Effector memory CD8-positive, alpha-beta T cell (primary cell): ENCODE measurements at regions not wholly inside any gene's neighbourhood (a gene's known extent, or its start where the extent isn't known, plus 50 kb on each side); places are given as distances from the start of the nearest gene placed in this dataset.
A peak's percentile ranks its signal among the peaks of the same experiment; 100 is the strongest.

Source experiments
- ATAC-seq: fragments of 150-1000 bp; cut with Tn5 transposase; replicated peaks from 2 replicates; pipeline ENCODE4 v1.10.0; 2021; ENCODE audit warnings: mild to moderate bottlenecking, moderate library complexity
- DNase-seq, 3 experiments: peaks; one replicate each; pipeline ENCODE4 v3.0.0; 2021
- H3K27ac Mint-ChIP-seq, 2 donors: one replicate each; pipeline ENCODE4 v1.8.0; 2022; ENCODE audit warnings: mild to moderate bottlenecking in 2 of 2, mixed read lengths in 2 of 2, moderate library complexity in 2 of 2
- H3K27me3 Mint-ChIP-seq, 2 donors: one replicate each; pipeline ENCODE4 v1.8.0; 2022; ENCODE audit warnings: mixed read lengths in 2 of 2
- H3K36me3 Mint-ChIP-seq: one replicate; pipeline ENCODE4 v1.8.0; 2022; ENCODE audit warnings: mild to moderate bottlenecking, moderate library complexity, mixed read lengths; ENCODE audit not compliant: insufficient read depth
- H3K4me1 Mint-ChIP-seq, 2 donors: one replicate each; pipeline ENCODE4 v1.8.0; 2022; ENCODE audit warnings: low read depth in 2 of 2, mixed read lengths in 2 of 2
- H3K4me3 Mint-ChIP-seq, 2 donors: one replicate each; pipeline ENCODE4 v1.8.0; 2022; ENCODE audit warnings: mild to moderate bottlenecking in 2 of 2, mixed read lengths in 2 of 2, moderate library complexity in 2 of 2
- H3K9me3 Mint-ChIP-seq, 2 donors: one replicate each; pipeline ENCODE4 v1.8.0; 2022; ENCODE audit warnings: mixed read lengths in 2 of 2

DNA sequence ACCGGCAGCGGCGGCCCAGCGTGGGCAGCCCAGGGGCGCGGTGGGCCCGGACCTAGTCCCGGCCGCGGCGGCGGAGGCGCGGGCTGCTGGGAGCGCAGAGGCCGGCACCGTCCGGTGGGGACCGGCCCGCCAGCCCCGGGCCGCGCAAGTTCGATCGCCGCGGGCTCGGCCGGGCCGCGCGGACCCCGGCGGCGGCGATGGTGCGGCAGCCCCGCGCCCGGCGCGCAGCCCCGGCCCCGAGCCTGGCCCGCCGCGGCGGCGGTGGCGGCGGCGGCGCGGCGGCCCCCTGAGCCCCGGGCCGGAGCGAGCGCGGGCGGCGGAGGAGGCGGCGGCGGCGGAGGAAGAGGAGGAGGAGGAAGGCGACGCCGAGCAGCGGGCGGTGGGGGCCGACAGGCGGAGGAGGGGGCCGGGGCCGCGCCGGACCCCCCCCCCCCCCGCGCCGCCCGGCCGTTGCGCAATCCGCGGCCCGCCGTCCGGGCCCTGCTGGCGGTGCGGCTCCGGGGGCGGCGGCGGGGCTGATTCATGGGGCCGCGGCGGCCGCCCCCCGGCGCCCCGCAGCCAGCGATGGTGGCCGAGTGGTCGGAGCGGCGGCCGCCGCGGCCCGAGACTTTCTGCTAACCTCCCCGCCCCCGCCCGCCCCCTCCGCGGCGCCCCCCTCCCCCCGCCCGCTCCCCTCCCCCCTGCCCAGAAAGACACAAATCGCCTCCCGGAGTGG is 1251.9 kb downstream of the BRD1 start:
- H3K4me3 Mint-ChIP-seq, result no peak overlapping the region
- DNase-seq (no peak), ATAC-seq (no peak)
- H3K4me1 Mint-ChIP-seq, result peaks cover 0 to 2% of the 10 kb centered on the region in 2 donors
- H3K27ac Mint-ChIP-seq, result no peak overlapping the region
- H3K36me3 Mint-ChIP-seq, result peaks cover 6% of the 10 kb centered on the region
- peaks cover 1 to 5% of the 10 kb centered on the region in 2 donors for H3K9me3 Mint-ChIP-seq
- H3K27me3 Mint-ChIP-seq, result peaks cover 35 to 54% of the 10 kb centered on the region in 2 donors

DNA sequence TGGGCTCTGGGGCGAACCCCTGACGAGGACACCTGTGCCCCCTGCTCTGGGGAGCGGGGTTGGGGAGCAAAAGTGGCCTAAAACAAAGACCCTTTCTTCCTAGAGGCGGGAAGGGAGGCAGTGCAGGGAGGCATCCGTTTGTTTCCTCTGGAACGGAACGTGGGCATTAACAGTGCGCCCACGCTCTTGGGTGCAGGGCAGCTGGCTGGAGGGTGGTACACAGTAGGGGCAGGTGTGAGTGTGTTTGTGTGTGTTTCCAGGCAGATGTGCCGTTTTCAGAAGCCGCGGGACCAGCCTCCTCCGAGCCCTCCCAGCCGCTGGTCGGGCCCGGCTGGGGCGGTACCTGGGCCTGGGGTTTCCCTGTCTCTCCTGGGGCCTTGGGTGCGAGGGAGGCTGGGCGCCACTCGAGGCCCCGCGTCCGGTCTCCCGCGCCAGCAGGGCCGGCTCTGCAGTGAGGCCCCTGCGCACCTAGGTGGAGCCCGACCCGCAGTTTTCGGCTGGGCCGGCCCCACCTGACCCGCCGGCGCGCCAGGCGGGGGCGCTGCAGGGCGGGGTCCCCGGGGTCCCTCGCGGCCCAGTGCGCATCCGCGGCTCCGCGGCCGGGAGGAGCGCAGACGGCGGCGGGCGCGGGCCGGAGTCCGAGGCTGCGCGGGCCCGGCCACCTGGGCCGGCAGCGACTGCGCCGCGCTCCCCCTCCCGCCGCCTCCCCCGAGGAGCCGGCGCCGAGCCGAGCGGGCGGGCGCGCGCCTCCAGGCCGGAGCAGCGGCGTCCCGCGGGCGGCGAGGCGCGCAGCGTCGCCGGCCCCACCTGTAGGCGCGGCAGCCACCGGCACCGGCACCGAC is 1252.7 kb downstream of the BRD1 start:
- H3K4me3 Mint-ChIP-seq, result peak overlapping the region; percentile 57 to 62
- ATAC-seq, result no peak
- no peak overlapping the region for H3K27ac Mint-ChIP-seq
- DNase-seq, result no peak
- peaks cover 0 to 2% of the 10 kb centered on the region in 2 donors for H3K4me1 Mint-ChIP-seq
- peaks cover 7 to 9% of the 10 kb centered on the region in 2 donors for H3K9me3 Mint-ChIP-seq
- H3K27me3 Mint-ChIP-seq, result peaks cover 35 to 54% of the 10 kb centered on the region in 2 donors
- peaks cover 3% of the 10 kb centered on the region for H3K36me3 Mint-ChIP-seq

DNA sequence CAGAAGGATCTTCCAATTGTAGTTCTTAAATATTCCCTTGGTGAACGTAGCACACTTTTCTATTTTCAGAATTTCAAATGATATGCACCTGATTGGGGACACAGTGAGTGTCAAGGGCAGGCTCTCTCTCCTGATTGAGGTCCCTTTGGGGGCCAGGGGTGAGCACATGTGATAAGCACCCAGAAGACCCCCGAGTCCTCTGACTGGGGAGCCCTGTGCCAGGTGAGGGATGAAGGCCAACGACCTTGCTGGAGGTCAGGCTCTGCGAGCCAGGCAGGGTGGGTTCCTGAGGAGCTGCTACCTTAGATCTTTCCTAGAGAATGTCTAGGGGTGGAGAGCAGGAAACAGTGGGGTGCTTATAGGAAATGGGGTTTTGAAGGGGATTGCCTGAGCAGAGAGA is 1253.9 kb downstream of the BRD1 start:
- Mint-ChIP-seq H3K4me3 (no peak overlapping the region), H3K27ac (no peak overlapping the region), H3K27me3 (peaks cover 35 to 46% of the 10 kb centered on the region in 2 donors), H3K36me3 (peaks cover 3% of the 10 kb centered on the region), H3K9me3 (peaks cover 9 to 12% of the 10 kb centered on the region in 2 donors), H3K4me1 (peaks cover 0 to 2% of the 10 kb centered on the region in 2 donors)
- ATAC-seq (no peak), DNase-seq (no peak)

DNA sequence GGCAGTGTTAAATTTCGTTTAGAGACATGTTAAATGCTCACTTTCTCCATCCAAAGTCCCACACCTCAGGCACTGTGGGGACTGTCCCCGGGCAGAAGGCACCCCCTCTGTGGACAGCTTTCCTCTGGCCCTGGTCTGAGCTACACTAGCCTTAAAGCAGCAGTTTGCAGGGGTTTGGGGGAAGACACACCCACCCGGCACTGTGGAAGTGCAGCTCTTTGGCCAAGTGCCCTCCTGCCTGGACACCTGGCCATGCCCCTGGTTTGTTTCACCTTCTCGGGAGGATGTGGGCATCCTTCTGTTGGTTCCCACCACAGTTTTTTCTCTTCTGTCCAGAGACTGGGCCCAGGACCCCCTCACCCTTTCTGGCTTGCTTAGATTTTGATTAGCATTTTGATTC is 1254.7 kb downstream of the BRD1 start:
- Mint-ChIP-seq H3K27ac (no peak overlapping the region), H3K4me1 (peaks cover 0 to 2% of the 10 kb centered on the region in 2 donors), H3K27me3 (peaks cover 29 to 38% of the 10 kb centered on the region in 2 donors), H3K4me3 (no peak overlapping the region), H3K36me3 (peaks cover 3% of the 10 kb centered on the region), H3K9me3 (peaks cover 9 to 12% of the 10 kb centered on the region in 2 donors)
- ATAC-seq, result no peak
- no peak for DNase-seq

DNA sequence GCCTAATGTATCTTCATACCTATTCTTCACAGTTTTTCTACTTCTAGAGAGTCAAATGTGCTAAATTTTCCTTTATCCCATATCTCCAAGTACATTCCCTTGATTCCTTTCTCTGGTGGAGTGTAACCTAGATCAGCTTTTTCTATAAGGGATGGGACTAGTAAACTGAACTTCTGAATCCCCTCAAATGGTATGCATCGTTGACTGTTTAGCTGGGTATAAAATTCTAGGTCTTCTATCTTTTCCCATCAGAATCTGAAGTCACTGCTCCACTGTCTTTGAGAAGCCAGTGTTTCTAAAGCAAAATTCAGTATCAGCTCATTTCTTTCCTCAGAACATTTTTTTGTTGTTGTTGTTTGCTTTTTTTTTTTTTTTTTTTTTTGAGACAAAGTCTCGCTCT is 1256.8 kb downstream of the BRD1 start:
- no peak overlapping the region for H3K27ac Mint-ChIP-seq
- peaks cover 9 to 12% of the 10 kb centered on the region in 2 donors for H3K9me3 Mint-ChIP-seq
- peaks cover 19 to 28% of the 10 kb centered on the region in 2 donors for H3K27me3 Mint-ChIP-seq
- DNase-seq, result no peak
- no peak overlapping the region for H3K4me3 Mint-ChIP-seq
- peaks cover 0 to 5% of the 10 kb centered on the region in 2 donors for H3K4me1 Mint-ChIP-seq
- no peak for ATAC-seq
- H3K36me3 Mint-ChIP-seq, result peaks cover 3% of the 10 kb centered on the region

DNA sequence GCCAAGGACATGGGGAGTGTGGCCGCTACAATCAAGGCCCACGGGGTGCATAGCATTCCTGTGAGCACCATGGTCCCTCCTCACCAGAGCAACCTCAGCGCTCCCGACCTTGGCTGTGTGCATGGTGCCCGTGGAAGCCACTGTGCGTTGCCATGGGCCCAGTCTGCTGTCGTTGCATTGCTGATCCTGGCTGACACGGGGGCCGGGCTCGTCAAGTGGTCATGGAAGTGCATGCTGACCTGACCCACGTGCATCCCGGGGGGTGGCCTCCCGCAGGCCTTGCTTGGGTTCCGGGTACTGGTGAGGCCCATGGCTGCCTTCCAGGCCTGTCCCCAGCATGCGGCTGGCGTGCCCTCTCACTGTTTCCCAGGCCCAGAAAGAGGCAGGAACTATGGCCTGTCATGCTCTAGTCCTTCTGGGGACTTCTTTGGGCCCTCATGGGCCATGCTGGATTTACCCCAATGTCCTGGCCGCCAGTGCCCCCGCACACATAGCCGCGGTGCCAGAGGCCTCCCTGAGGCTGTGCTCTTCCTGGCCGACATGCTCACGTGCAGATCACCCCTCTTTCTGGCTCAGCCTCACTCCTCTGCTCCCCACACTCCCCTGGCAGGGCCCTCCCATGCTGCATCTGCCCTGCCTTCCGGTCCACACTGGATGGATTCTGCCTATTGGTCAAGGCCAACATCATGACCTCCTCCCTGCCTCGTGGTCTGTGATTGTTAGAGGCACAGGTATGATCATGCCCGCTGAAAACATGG is 1258.0 kb downstream of the BRD1 start:
- H3K27ac Mint-ChIP-seq, result no peak overlapping the region
- peaks cover 16 to 24% of the 10 kb centered on the region in 2 donors for H3K27me3 Mint-ChIP-seq
- peaks cover 3% of the 10 kb centered on the region for H3K36me3 Mint-ChIP-seq
- no peak overlapping the region for H3K4me3 Mint-ChIP-seq
- no peak for ATAC-seq
- peaks cover 0 to 3% of the 10 kb centered on the region in 2 donors for H3K4me1 Mint-ChIP-seq
- no peak for DNase-seq
- peaks cover 9 to 12% of the 10 kb centered on the region in 2 donors for H3K9me3 Mint-ChIP-seq

DNA sequence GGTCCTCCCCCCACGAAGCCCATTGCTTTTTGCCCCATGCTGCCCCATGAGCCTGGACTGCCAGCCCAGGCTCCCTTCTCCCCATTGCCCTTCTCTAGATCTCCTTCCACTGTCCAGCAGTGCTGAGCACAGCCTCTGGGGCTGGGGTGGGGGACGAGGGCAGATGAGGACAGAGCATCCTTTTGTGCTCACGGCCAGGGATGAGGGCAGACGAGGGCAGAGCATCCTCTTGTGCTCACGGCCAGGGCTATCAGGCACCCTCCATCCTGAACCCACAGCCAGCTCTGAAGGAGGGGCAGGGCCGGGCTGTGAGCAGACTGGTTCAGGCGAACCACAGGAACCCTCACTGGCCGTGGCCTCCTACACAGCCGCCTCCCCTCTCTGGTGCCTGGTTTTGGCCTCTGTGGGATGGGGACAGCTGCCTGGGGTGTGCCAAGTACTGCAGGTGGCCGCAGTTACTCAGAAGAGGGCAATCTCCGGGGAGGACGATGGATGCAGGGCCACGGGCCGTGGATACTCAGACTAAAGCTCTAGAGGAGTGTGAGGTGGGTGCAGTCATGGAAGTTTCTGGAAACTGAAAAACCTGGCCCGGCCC is 1258.8 kb downstream of the BRD1 start:
- no peak for ATAC-seq
- no peak for DNase-seq

DNA sequence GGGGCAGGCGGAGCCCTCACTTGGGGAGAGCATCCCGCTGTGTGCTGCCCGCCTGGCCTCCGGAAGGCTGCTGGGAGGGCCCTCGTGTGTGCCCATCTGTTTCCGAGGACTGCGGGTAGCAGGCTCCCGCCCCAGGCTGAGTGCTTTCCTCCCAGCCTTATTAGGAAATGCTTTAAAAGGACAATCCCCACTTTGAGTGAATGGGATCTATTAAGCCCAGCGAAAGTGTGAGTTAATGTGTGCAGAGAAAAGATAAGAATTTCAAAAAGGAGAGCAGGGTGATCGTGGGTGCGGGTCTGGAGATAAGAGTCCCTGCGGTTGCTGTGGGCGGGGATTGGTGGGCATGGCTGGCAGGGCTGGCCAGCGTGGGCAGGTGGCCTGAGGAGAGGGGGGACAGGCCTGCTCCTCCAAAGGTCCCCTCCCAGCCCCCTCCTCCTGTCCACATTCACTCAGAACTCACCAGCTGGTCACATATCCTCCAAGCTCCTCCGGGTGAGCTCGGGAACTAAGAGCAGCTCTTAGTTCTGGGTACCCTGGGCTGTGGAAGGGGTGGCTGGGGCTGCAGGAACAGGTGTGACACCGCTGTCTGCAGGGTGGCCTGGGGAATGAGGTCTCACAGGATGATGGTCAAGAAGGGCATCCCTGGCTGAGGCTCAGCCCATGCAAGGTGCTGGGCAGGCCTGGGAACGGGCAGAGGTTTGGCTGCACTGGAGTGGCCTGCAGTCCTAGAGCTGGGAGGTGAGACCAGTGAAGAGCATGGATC is 1260.3 kb downstream of the BRD1 start:
- Mint-ChIP-seq H3K27ac (no peak overlapping the region), H3K27me3 (peaks cover 0 to 11% of the 10 kb centered on the region in 2 donors), H3K36me3 (peaks cover 3% of the 10 kb centered on the region), H3K4me1 (peaks cover 0 to 3% of the 10 kb centered on the region in 2 donors), H3K4me3 (peak overlapping the region in 1 of 2 donors; percentile 11), H3K9me3 (peaks cover 7 to 12% of the 10 kb centered on the region in 2 donors)
- no peak for ATAC-seq
- no peak for DNase-seq

More for the DNA sequence above, 1258.8 kb downstream of the BRD1 start:
- H3K36me3 Mint-ChIP-seq, result peaks cover 3% of the 10 kb centered on the region
- H3K9me3 Mint-ChIP-seq, result peaks cover 9 to 12% of the 10 kb centered on the region in 2 donors
- H3K4me1 Mint-ChIP-seq, result peaks cover 0 to 3% of the 10 kb centered on the region in 2 donors
- H3K4me3 Mint-ChIP-seq, result no peak overlapping the region
- H3K27me3 Mint-ChIP-seq, result peaks cover 7 to 20% of the 10 kb centered on the region in 2 donors
- no peak overlapping the region for H3K27ac Mint-ChIP-seq

DNA sequence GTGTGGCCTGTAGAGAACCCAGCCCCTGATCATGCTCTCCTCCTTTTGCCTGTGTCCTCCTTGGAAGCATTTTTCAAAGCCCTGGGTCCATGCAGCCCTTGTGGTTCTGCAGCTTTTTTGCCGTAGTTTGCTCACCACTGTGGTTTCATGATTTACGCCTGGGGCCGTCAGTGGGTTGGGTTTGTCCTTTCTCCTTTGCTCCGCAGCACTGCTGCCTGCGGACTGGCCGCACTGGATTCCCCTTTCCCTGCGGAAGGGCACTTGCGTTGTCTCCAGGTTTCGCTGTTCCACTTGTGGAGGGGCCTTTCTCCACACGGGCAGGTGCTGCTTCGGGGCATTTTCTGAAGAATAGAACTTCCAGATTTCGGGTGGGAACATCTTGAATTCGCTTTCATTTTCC is 1260.9 kb downstream of the BRD1 start:
- Mint-ChIP-seq H3K27me3 (peaks cover 0 to 8% of the 10 kb centered on the region in 2 donors), H3K4me3 (peak overlapping the region in 1 of 2 donors; percentile 11), H3K27ac (no peak overlapping the region), H3K9me3 (peaks cover 6 to 12% of the 10 kb centered on the region in 2 donors), H3K36me3 (peaks cover 3% of the 10 kb centered on the region), H3K4me1 (peaks cover 0 to 3% of the 10 kb centered on the region in 2 donors)
- DNase-seq (no peak), ATAC-seq (no peak)

DNA sequence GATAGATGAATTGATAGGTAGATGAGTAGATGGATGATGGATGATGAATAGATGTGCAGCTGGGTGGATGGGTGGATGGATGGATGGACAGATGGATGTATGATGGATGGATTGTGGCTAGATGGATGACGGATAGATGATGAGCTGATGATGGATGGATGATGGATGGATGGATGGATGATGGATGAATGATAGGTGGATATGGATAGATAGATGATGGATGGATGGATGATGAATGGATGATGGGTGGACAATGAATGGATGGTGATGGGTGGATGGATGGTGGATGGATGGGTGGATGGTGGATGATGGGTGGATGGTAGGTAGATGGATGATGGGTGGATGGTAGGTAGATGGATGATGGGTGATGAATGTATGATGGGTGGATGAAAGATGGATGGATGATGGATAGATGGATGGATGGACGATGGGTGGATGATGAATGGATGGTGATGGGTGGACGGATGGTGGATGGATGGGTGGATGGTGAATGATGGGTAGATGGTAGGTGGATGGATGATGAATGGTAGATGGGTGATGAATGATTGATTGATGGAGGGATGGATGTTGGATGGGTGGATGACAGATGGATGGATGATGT is 1261.7 kb downstream of the BRD1 start:
- Mint-ChIP-seq H3K4me1 (peaks cover 0 to 3% of the 10 kb centered on the region in 2 donors), H3K27me3 (peaks cover 0 to 8% of the 10 kb centered on the region in 2 donors), H3K9me3 (peaks cover 4 to 12% of the 10 kb centered on the region in 2 donors), H3K36me3 (peaks cover under 1% of the 10 kb centered on the region), H3K27ac (no peak overlapping the region), H3K4me3 (no peak overlapping the region)
- DNase-seq (no peak), ATAC-seq (no peak)

DNA sequence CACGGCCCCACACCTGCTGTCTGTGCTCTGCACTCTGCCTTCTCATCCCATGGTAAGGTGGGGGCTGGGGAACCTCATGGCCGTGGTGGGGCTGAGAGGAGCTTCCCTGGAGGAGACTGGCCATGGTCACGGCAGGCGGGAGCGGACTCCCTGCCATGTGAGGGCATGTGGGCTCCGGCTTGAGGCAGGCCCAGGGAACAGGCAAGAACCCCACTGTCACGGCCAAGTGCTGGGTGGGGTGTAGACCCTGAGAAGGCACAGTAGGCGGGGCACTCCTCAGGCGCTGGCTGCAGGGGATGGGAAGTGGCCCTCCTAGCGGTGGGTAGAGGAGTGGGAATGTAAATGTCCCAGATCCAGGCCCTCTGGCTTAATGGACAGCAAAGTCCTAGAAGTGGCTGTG is 1262.7 kb downstream of the BRD1 start:
- Mint-ChIP-seq H3K27ac (no peak overlapping the region), H3K4me1 (peaks cover 0 to 3% of the 10 kb centered on the region in 2 donors), H3K27me3 (peaks cover 0 to 8% of the 10 kb centered on the region in 2 donors), H3K4me3 (no peak overlapping the region), H3K9me3 (peaks cover 2 to 3% of the 10 kb centered on the region in 2 donors), H3K36me3 (no peaks in the 10 kb centered on the region)
- DNase-seq, result no peak
- ATAC-seq, result no peak

DNA sequence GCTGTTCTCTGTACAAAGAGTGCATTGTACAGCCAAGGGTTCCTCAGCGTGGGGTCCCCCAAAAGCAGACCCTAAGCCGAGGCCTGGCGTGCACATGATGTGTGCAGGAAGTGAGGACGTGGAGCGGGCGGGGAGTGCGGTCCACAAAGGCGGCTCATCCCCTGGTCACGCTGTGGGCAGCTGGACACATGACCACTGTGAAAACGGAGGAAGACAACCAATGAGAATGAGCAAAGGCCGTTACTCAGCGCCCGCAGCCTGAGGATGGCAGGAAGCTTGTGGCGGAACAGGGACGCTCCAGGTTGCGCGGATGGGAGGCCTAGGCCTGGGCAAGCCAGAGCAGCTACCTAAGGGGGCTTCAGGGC is 1263.7 kb downstream of the BRD1 start:
- Mint-ChIP-seq H3K27me3 (peaks cover 0 to 8% of the 10 kb centered on the region in 2 donors), H3K9me3 (no peaks in the 10 kb centered on the region), H3K4me3 (no peak overlapping the region), H3K4me1 (peaks cover 0 to 3% of the 10 kb centered on the region in 2 donors), H3K36me3 (no peaks in the 10 kb centered on the region), H3K27ac (no peak overlapping the region)
- DNase-seq (no peak), ATAC-seq (no peak)
